ENCODE measurements at regions not wholly inside any gene's neighbourhood (a gene's known extent, or its start where the extent isn't known, plus 50 kb on each side); places are given as distances from the start of the nearest gene placed in this dataset.

- no peak for TF ChIP-seq BHLHE40 (IDR thresholded peaks at IDR 0.05; ENCODE audit: borderline replicate concordance)
- TF ChIP-seq ELF4 (IDR thresholded peaks at IDR 0.05) = no peak
- TF ChIP-seq FOXK2 (IDR thresholded peaks at IDR 0.05) = no peak
- TF ChIP-seq LEF1 (IDR thresholded peaks at IDR 0.05; ENCODE audit: borderline replicate concordance) = no peak
- TF ChIP-seq, protein P1, sequence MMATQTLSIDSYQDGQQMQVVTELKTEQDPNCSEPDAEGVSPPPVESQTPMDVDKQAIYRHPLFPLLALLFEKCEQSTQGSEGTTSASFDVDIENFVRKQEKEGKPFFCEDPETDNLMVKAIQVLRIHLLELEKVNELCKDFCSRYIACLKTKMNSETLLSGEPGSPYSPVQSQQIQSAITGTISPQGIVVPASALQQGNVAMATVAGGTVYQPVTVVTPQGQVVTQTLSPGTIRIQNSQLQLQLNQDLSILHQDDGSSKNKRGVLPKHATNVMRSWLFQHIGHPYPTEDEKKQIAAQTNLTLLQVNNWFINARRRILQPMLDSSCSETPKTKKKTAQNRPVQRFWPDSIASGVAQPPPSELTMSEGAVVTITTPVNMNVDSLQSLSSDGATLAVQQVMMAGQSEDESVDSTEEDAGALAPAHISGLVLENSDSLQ (IDR thresholded peaks at IDR 0.05) = no peak
- TF ChIP-seq FOXA1 (IDR thresholded peaks at IDR 0.05) = no peak
- no peak for TF ChIP-seq SUZ12 (IDR thresholded peaks at IDR 0.05)
- TF ChIP-seq ZNF384 (IDR thresholded peaks at IDR 0.05) = no peak
- TF ChIP-seq SP1 (IDR thresholded peaks at IDR 0.05) = no peak
- no peak for TF ChIP-seq FOXM1 (IDR thresholded peaks at IDR 0.05; ENCODE audit: borderline replicate concordance)
- no peak for TF ChIP-seq ARNT (IDR thresholded peaks at IDR 0.05)
- no peak for TF ChIP-seq CTBP1 (IDR thresholded peaks at IDR 0.05; ENCODE audit: borderline replicate concordance)
Measured at GRCh38 chr6:168865522-168865921, 388.1 kb downstream of the THBS2 start.
